ENCODE measurements at regions not wholly inside any gene's neighbourhood (a gene's known extent, or its start where the extent isn't known, plus 50 kb on each side); places are given as distances from the start of the nearest gene placed in this dataset.

GRCh38 chr20:39676857-39677391, 714.8 kb downstream of the DHX35 start:
- no peak for DNase-seq (ENCODE audit: low read depth)

DNA sequence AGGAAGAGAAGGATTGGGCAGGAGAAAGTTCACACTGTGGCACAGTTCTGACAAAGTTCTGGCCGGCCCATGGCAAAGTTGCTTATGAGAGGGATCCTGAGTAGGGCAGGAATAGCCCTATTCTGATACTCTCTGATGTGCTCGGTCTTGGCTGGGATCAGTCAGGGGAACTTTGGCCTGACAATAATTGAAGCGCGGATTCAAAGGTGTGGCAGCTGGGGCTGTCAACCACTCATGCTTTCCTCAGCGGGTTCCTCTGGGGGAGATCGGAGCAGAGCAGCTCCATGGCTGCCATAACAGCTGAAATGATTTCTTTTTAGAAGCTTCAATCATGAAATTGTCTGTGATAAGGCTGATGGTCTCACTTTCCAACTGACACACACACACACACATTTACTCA, 714.1 kb downstream of the DHX35 start:
- no peak for DNase-seq (ENCODE audit: low read depth)

GRCh38 chr20:39674842-39675241, 712.7 kb downstream of the DHX35 start:
- DNase-seq (ENCODE audit: low read depth) = no peak

GRCh38 chr20:39670988-39671387, 708.8 kb downstream of the DHX35 start:
- DNase-seq (ENCODE audit: low read depth) = no peak

- DNase-seq (ENCODE audit: low read depth) = no peak
Observed at GRCh38 chr20:39669659-39670058, 707.5 kb downstream of the DHX35 start.

DNA sequence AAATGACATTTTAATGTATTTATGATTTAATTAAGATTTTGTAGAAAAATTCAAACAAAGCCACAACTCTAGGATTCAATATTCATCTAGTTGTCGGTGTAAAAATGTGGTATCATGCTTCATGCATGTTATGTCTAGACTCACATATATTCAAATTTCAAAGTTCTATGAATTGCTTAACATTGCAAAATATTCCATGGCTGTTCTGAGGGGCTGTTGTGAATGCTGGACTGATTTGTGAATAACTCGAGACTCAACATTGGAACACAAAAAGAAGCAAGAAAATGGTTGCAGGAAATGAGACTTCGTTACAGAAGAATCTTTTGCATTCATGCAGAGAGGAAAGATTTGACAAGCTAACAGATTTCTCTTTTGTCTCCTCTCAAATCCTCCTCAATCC, 705.9 kb downstream of the DHX35 start:
- DNase-seq (ENCODE audit: low read depth) = no peak

- no peak for DNase-seq (ENCODE audit: low read depth)
Observed at GRCh38 chr20:39661833-39662232, 699.7 kb downstream of the DHX35 start.

- no peak for DNase-seq (ENCODE audit: low read depth)
Observed at GRCh38 chr20:39660965-39661364, 698.8 kb downstream of the DHX35 start.

GRCh38 chr20:39660226-39660625, 698.1 kb downstream of the DHX35 start:
- DNase-seq (ENCODE audit: low read depth) = no peak

- no peak for DNase-seq (ENCODE audit: low read depth)
Observed at GRCh38 chr20:39658662-39659409, 696.7 kb downstream of the DHX35 start.

DNA sequence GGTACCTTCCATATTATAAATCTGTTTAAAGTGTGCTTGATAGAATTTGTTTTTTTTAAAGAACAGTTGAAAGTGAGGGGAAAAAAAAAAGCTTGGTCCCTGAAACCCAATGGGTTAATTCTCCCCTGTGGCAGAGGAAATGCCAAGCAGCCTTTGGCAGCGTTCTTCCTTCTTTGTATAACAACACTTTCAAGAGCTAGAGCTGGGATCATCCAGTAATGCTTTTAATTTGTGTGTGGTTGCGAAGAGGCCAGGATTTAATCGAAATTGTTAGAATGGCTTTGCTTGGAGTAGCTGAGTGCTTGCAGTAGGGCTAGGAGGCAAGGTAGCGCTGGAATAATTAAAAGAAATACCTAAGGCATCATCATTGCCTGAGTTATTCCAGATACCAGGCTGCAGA, 692.0 kb downstream of the DHX35 start:
- DNase-seq (ENCODE audit: low read depth) = no peak

- no peak for DNase-seq (ENCODE audit: low read depth)
Observed at GRCh38 chr20:39651645-39652325, 689.6 kb downstream of the DHX35 start.

DNA sequence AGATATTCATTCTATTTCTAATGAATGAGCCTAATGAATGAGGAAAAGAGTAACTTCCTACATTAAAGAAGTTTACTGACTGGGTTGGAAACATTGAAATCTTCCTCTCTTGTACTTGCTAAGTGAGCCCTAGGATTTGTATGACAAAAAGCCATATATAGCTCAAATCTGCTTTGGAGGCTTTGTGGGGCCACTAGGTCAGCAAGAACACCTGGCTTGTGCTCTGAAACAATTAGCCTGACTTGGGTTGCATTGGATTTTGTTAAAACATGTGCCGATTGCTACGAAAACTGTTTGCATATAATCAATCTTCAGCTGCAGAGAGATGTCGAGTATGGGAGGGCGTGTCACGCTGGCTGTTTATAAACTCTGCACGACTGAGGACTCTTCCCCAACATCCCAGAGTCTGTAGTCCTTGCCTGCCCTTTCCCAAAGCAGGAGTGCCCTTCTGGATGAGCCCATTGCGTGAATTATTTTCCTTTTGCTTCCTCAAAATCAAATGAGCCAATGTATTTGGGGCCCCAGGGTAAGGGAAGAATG, 684.8 kb downstream of the DHX35 start:
- no peak for DNase-seq (ENCODE audit: low read depth)

- no peak for DNase-seq (ENCODE audit: low read depth)
Observed at GRCh38 chr20:39645131-39645530, 683.0 kb downstream of the DHX35 start.

- no peak for DNase-seq (ENCODE audit: low read depth)
Observed at GRCh38 chr20:39643292-39643691, 681.1 kb downstream of the DHX35 start.

GRCh38 chr20:39641423-39641822, 679.3 kb downstream of the DHX35 start:
- DNase-seq (ENCODE audit: low read depth) = no peak

DNA sequence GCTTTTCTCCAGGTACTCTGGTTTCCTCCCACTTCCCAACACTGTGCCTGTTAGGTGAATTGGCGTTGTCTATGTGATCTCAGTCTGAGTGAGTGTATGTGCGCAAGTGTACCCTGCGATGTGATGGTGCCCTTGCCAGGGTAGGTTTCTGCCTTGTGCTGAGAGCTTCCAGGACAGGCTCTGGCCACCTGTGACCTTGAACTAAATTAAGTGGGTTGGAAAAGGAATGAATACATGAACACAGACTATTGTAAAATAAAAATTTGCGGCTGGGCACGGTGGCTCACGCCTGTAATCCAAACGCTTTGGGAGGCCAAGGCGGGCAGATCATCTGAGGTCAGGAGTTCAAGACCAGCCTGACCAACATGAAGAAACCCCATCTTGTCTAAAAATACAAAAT, 678.0 kb downstream of the DHX35 start:
- no peak for DNase-seq (ENCODE audit: low read depth)

DNA sequence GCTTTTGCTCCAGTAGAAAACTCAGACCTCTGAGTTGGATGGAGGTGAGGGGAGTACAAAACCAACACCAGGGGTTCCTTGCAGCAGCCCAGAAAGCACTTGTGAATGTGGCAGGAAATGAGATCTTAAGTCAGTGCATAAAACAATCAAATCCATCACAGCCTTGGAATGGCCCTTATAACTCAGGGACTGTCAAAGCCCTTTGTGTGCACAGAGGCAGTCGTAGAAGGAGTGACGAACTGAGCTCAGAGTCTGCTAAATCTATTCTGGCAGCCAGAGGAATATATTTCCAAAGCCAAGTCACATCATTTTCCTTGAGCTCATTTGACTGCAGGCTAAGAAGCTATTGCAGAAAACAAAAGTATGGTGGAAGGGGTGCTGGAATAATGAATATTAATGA, 676.6 kb downstream of the DHX35 start:
- no peak for DNase-seq (ENCODE audit: low read depth)

DNA sequence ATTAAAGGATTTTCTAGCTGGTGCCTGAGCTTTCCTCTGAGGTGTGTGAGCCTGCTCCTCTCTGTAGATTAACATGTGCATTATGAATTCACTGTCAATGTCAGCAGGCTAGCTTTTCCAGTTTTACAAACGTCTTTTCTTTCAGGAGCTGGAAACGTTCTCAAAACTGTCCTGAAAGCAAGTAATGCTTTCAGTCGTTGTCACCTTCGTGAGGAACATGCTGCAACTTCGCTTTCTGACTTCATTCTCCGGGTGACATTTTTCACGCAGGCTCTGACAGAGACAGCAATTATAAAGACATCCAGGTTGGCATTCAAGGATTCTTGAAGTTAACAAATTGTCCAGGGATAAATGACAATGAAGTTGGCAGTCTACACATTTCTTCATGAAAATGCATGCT, 671.5 kb downstream of the DHX35 start:
- DNase-seq (ENCODE audit: low read depth) = no peak

DNA sequence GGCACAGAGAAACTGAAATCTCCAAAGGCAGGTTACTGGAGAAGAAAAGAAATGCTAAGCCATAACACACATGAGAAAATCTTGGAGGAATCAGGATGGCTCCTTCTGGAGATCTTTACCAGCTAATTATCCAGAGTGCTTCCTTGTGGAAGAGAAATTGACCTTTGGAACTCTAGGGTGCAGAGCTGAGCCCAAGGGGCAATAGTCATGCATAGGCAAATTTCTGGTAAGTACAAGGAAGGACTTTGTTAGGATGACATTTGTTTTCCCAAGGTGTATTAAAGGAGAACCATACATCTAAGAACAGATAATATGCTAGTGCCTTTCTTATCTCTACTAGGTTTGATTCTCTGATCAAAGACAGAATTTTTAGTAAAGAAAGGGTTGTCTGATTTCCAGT, 670.6 kb downstream of the DHX35 start:
- DNase-seq (ENCODE audit: low read depth) = no peak

- DNase-seq (ENCODE audit: low read depth) = no peak
Observed at GRCh38 chr20:39632176-39632575, 670.0 kb downstream of the DHX35 start.

GRCh38 chr20:39631557-39631956, 669.4 kb downstream of the DHX35 start:
- no peak for DNase-seq (ENCODE audit: low read depth)

DNA sequence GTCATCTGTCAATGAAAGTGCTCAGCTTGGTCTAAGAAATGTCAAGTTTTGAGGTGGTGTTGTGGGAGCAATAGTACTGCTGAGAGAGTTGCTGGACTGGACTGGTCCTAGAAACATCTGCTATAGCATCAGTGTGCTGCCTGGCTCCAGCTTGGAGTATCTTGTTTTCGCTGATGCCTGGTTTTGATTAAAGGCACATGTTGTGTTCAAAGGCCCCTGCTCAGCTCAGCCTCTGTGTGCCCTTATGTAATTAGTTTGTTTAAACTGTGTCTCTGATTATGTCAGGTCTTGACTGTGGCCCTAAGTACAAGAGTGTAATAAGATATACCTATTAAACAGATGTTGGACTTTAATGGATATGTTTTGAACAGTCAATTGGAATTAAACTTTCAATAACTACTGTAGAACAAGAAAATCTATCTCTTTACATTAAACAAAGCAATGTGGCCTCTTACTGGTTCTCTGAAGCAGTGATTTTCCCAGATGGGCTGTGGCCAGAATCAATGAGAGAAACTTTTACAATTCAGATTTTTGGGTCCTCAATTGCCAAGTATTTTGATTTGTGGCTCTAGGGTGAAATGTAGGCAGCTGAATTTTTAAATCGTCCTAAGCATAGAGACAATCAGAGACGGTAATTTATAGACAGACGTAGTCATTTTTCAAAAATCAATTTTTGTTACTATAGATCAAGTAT, 668.2 kb downstream of the DHX35 start:
- DNase-seq (ENCODE audit: low read depth) = peak; percentile 16

Data from fibroblast of the conjunctiva (primary cell).